T-cell (primary cell): ENCODE measurements at regions not wholly inside any gene's neighbourhood (a gene's known extent, or its start where the extent isn't known, plus 50 kb on each side); places are given as distances from the start of the nearest gene placed in this dataset.

Source experiments
- ATAC-seq, 4 experiments: fragments of 200-7000 bp in 3 of 4; fragments of 150-1000 bp in 1 of 4; cut with Tn5 transposase; replicated peaks in 1 of 4; 1 replicate in 3 of 4; 2 replicates in 1 of 4; pipeline ENCODE4 v1.10.0; 2021; ENCODE audit warnings: moderate library complexity in 3 of 4, mild to moderate bottlenecking in 2 of 4, moderate number of reproducible peaks in 1 of 4
- CTCF ChIA-PET, 2 donors: fragments of 300-600 bp; sonication (Branson Sonifier 250); formaldehyde crosslinking; loops; one replicate each; lab custom pipeline; 2022; ENCODE audit warnings: antibody characterized with exemption in 2 of 2; lab: Charles Lee
- POLR2A ChIA-PET, 2 donors: fragments of 300-600 bp; sonication (Branson Sonifier 250); formaldehyde crosslinking; loops; one replicate each; lab custom pipeline; 2022; ENCODE audit warnings: antibody characterized with exemption in 2 of 2; lab: Charles Lee
- DNase-seq, 35 experiments: peaks; one replicate each; pipeline versions ENCODE4 v3.0.0 to v3.0.0-alpha.2; 2013 to 2023
- H3K27ac ChIP-seq: one replicate; pipeline ENCODE4 v1.5.1; 2013; ENCODE audit warnings: low read length
- H3K27me3 ChIP-seq, 2 experiments: replicated peaks in 1 of 2; 1 replicate in 1 of 2; 2 replicates in 1 of 2; pipeline versions ENCODE4 v1.6.1 to v1.7.0; 2013; ENCODE audit warnings: low read length in 1 of 2, mixed read lengths in 1 of 2; ENCODE audit not compliant: control insufficient read depth in 2 of 2, insufficient read depth in 2 of 2; ENCODE audit errors: extremely low read depth in 1 of 2
- H3K36me3 ChIP-seq, 2 donors: 1 replicate in 1 of 2; 2 replicates in 1 of 2; pipeline versions ENCODE4 v1.6.1 to v1.7.0; 2013; ENCODE audit warnings: low read length in 1 of 2; ENCODE audit not compliant: control insufficient read depth in 2 of 2, insufficient read depth in 1 of 2; ENCODE audit errors: extremely low read depth in 1 of 2
- H3K4me1 ChIP-seq, 2 experiments: 1 replicate in 1 of 2; 2 replicates in 1 of 2; pipeline versions ENCODE4 v1.6.1 to v1.7.0; 2013; ENCODE audit warnings: low read length in 2 of 2, mixed read lengths in 1 of 2; ENCODE audit not compliant: insufficient read depth in 2 of 2, control insufficient read depth in 1 of 2; ENCODE audit errors: extremely low read depth in 1 of 2
- H3K4me3 ChIP-seq, 2 donors: 1 replicate in 1 of 2; 2 replicates in 1 of 2; pipeline versions ENCODE4 v1.5.1 to v1.7.0; 2013; ENCODE audit warnings: mild to moderate bottlenecking in 2 of 2, low read length in 1 of 2, moderate library complexity in 1 of 2; ENCODE audit not compliant: control insufficient read depth in 1 of 2; ENCODE audit errors: extremely low read depth in 1 of 2
- H3K9me3 ChIP-seq: 2 replicates; pipeline ENCODE4 v1.7.0; 2013
- H3K27ac Mint-ChIP-seq, 2 donors: one replicate each; pipeline ENCODE4 v1.8.0; 2020 to 2021; ENCODE audit warnings: mild to moderate bottlenecking in 2 of 2, mixed read lengths in 2 of 2
- H3K27me3 Mint-ChIP-seq, 2 donors: one replicate each; pipeline ENCODE4 v1.8.0; 2021 to 2022; ENCODE audit warnings: mixed read lengths in 2 of 2
- H3K36me3 Mint-ChIP-seq: one replicate; pipeline ENCODE4 v1.8.0; 2021; ENCODE audit warnings: mixed read lengths
- H3K4me1 Mint-ChIP-seq, 3 donors: one replicate each; pipeline ENCODE4 v1.8.0; 2020 to 2022; ENCODE audit warnings: mixed read lengths in 3 of 3, mild to moderate bottlenecking in 1 of 3
- H3K4me3 Mint-ChIP-seq, 3 donors: one replicate each; pipeline ENCODE4 v1.8.0; 2020 to 2022; ENCODE audit warnings: mild to moderate bottlenecking in 3 of 3, mixed read lengths in 3 of 3, moderate library complexity in 3 of 3
- H3K9me3 Mint-ChIP-seq, 3 donors: one replicate each; pipeline ENCODE4 v1.8.0; 2020 to 2022; ENCODE audit warnings: mixed read lengths in 3 of 3
- WGBS: methylation state at CpG from one replicate; pipeline ENCODE4 v1.1.5; 2013; ENCODE audit warnings: missing lambda C conversion rate; ENCODE audit not compliant: insufficient coverage; 5-methylcytosine and 5-hydroxymethylcytosine counted together

- ATAC-seq (no peak), DNase-seq (no peak)
- Histone ChIP-seq H3K36me3 (no peaks in the 10 kb centered on the region), H3K4me1 (no peaks in the 10 kb centered on the region), H3K4me3 (no peak overlapping the region), H3K27me3 (no peaks in the 10 kb centered on the region), H3K9me3 (no peaks in the 10 kb centered on the region), H3K27ac (no peak overlapping the region)
- Mint-ChIP-seq H3K27me3 (no peaks in the 10 kb centered on the region), H3K4me3 (no peak overlapping the region), H3K27ac (no peak overlapping the region), H3K36me3 (no peaks in the 10 kb centered on the region), H3K4me1 (no peaks in the 10 kb centered on the region), H3K9me3 (peaks cover 0 to 4% (median under 1%) of the 10 kb centered on the region in 3 donors)
- ChIA-PET POLR2A (no interaction called here), CTCF (no interaction called here)
- WGBS: no CpG with 5 or more reads among the region's 1 CpG
These were observed 327.1 kb upstream of the GOLIM4 start for GRCh38 chr3:168422843-168423242.

- Mint-ChIP-seq H3K4me3 (no peak overlapping the region), H3K9me3 (peaks cover 0 to 7% (median 0%) of the 10 kb centered on the region in 3 donors), H3K4me1 (no peaks in the 10 kb centered on the region), H3K27me3 (no peaks in the 10 kb centered on the region), H3K36me3 (no peaks in the 10 kb centered on the region), H3K27ac (no peak overlapping the region)
- H3K36me3 ChIP-seq: no peaks in the 10 kb centered on the region
- H3K4me1 ChIP-seq: no peaks in the 10 kb centered on the region
- ChIA-PET CTCF (no interaction called here), POLR2A (no interaction called here)
- H3K27me3 ChIP-seq: no peaks in the 10 kb centered on the region
- no peak overlapping the region for H3K4me3 ChIP-seq
- DNase-seq (no peak), ATAC-seq (no peak)
- no CpG with 5 or more reads among the region's 2 CpGs for whole genome bisulfite sequencing
- no peaks in the 10 kb centered on the region for H3K9me3 ChIP-seq
- no peak overlapping the region for H3K27ac ChIP-seq
These were observed 323.4 kb upstream of the GOLIM4 start for GRCh38 chr3:168419091-168419490.

DNA sequence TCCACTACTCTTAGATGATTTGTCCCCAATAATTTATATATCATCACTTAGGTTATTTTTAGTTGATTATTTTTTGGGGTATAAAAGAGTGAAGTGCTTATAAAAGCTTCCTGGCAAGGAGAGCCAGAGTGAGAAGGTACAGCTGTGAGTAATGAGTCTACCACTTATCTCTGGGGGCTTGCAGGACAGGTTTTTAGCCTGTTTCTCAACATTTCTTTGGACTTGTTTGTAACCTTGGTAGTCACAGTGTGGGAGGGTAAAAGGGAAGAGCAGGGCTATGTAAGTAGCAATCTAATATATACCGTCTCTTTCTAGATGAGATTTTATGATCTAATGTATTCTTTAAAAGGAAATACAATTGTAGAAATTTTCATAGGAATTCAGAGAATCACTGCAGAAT lies 321.3 kb upstream of the GOLIM4 start:
- no peak overlapping the region for H3K4me3 ChIP-seq
- Mint-ChIP-seq H3K9me3 (peaks cover 0 to 7% (median 2%) of the 10 kb centered on the region in 3 donors), H3K36me3 (no peaks in the 10 kb centered on the region)

DNA sequence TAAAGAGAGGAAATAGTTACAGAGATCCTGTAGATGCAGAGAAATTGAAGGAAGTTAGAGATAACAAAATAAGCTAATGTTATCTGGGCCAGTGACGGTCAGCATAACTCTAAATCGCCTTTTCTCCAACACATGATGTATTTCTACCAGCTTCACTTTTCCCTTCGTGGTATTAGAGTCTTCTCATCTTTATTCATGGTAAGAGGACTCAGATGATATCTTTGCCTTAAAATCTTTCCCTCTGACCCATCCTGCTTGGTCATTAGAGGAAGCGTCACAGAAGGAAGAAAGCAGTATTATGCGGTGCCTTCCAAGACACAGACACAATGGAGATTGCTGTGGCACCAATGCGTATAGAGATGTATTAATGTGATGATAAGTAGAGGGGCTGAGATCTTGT lies 320.7 kb upstream of the GOLIM4 start:
- H3K27me3 Mint-ChIP-seq: no peaks in the 10 kb centered on the region
- POLR2A ChIA-PET: no interaction called here
- H3K4me1 Mint-ChIP-seq: no peaks in the 10 kb centered on the region
- Histone ChIP-seq H3K4me1 (no peaks in the 10 kb centered on the region), H3K27me3 (no peaks in the 10 kb centered on the region), H3K27ac (no peak overlapping the region), H3K36me3 (no peaks in the 10 kb centered on the region), H3K4me3 (no peak overlapping the region), H3K9me3 (no peaks in the 10 kb centered on the region)
- no peaks in the 10 kb centered on the region for H3K36me3 Mint-ChIP-seq
- CTCF ChIA-PET: interaction anchor here in 1 of 2 donors (0.5 kb wide), 1 partner anchor 301 kb away, joined by 3 read pairs; no protein-coding TSS in a partner anchor
- peaks cover 0 to 7% (median 2%) of the 10 kb centered on the region in 3 donors for H3K9me3 Mint-ChIP-seq
- no peak for ATAC-seq
- H3K27ac Mint-ChIP-seq: no peak overlapping the region
- WGBS: no CpG with 5 or more reads among the region's 6 CpGs
- DNase-seq: no peak
- H3K4me3 Mint-ChIP-seq: no peak overlapping the region

More for the DNA sequence above, 321.3 kb upstream of the GOLIM4 start:
- Mint-ChIP-seq H3K27ac (no peak overlapping the region), H3K27me3 (no peaks in the 10 kb centered on the region), H3K4me3 (no peak overlapping the region), H3K4me1 (no peaks in the 10 kb centered on the region)
- WGBS: no CpG with 5 or more reads among the region's 1 CpG
- no peak for ATAC-seq
- H3K36me3 ChIP-seq: no peaks in the 10 kb centered on the region
- H3K4me1 ChIP-seq: no peaks in the 10 kb centered on the region
- H3K27ac ChIP-seq: no peak overlapping the region
- ChIA-PET POLR2A (no interaction called here), CTCF (no interaction called here)
- H3K27me3 ChIP-seq: no peaks in the 10 kb centered on the region
- DNase-seq: no peak
- no peaks in the 10 kb centered on the region for H3K9me3 ChIP-seq

DNA sequence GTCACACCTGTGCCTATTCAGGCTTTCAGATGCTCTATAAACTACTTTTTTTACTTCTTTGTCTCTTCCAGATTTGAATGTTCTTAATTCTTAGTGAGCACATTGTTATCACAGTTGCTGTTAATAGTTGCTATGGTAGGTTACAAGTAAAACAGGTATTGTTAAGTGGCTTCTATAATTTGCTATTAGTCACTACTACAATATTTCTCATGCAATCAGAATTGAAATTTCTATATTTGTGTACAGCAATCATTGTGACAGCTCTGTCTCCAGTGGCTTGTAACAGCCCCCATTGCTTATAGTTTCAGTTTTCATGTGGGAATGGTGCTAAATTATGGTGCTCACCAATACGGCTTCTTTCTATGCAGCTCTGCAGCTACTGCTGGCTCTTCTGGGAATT lies 318.4 kb upstream of the GOLIM4 start:
- no peaks in the 10 kb centered on the region for H3K27me3 Mint-ChIP-seq
- H3K4me1 Mint-ChIP-seq: no peaks in the 10 kb centered on the region
- H3K36me3 Mint-ChIP-seq: no peaks in the 10 kb centered on the region
- ATAC-seq (no peak), DNase-seq (no peak)
- Histone ChIP-seq H3K4me3 (no peak overlapping the region), H3K36me3 (no peaks in the 10 kb centered on the region), H3K27me3 (no peaks in the 10 kb centered on the region), H3K9me3 (no peaks in the 10 kb centered on the region), H3K4me1 (no peaks in the 10 kb centered on the region), H3K27ac (no peak overlapping the region)
- no peak overlapping the region for H3K27ac Mint-ChIP-seq
- H3K4me3 Mint-ChIP-seq: no peak overlapping the region
- no CpG with 5 or more reads among the region's 1 CpG for WGBS
- ChIA-PET CTCF (no interaction called here), POLR2A (no interaction called here)
- peaks cover 3 to 9% (median 7%) of the 10 kb centered on the region in 3 donors for H3K9me3 Mint-ChIP-seq

DNA sequence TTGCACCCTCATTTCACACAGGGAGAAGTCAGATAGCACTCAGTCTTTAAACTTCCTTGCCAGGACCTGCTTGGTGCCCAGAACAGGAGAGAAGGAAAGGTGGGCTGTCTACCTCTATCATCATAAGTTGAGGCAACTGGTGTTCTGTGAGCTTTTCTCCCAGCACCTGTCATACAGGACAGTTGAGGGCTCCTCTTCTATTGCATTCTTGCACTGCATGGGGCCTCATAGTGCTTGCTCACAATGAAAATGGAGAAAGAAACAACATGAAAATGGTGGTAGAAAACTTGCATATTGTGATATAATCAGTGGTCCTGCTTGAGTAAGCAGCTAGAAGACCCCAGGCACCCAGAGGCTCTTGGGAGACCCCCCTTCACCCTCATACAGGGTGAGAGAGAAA lies 311.7 kb upstream of the GOLIM4 start:
- POLR2A ChIA-PET: no interaction called here
- Mint-ChIP-seq H3K27ac (no peak overlapping the region), H3K4me1 (no peaks in the 10 kb centered on the region), H3K4me3 (no peak overlapping the region), H3K36me3 (no peaks in the 10 kb centered on the region), H3K27me3 (no peaks in the 10 kb centered on the region), H3K9me3 (peaks cover 3 to 9% (median 6%) of the 10 kb centered on the region in 3 donors)
- CTCF ChIA-PET: no interaction called here
- Histone ChIP-seq H3K9me3 (no peaks in the 10 kb centered on the region), H3K4me1 (no peaks in the 10 kb centered on the region), H3K4me3 (no peak overlapping the region), H3K27me3 (no peaks in the 10 kb centered on the region), H3K36me3 (no peaks in the 10 kb centered on the region), H3K27ac (no peak overlapping the region)
- ATAC-seq: no peak
- no peak for DNase-seq

- Histone ChIP-seq H3K27ac (no peak overlapping the region), H3K27me3 (no peaks in the 10 kb centered on the region), H3K4me3 (no peak overlapping the region), H3K4me1 (no peaks in the 10 kb centered on the region), H3K9me3 (no peaks in the 10 kb centered on the region), H3K36me3 (no peaks in the 10 kb centered on the region)
- H3K4me1 Mint-ChIP-seq: no peaks in the 10 kb centered on the region
- H3K27me3 Mint-ChIP-seq: no peaks in the 10 kb centered on the region
- peaks cover 3 to 7% (median 4%) of the 10 kb centered on the region in 3 donors for H3K9me3 Mint-ChIP-seq
- ChIA-PET CTCF (no interaction called here), POLR2A (no interaction called here)
- no peak overlapping the region for H3K4me3 Mint-ChIP-seq
- WGBS: no CpG with 5 or more reads among the region's 1 CpG
- H3K27ac Mint-ChIP-seq: no peak overlapping the region
- H3K36me3 Mint-ChIP-seq: no peaks in the 10 kb centered on the region
- no peak for DNase-seq
- ATAC-seq: no peak
These were observed 309.6 kb upstream of the GOLIM4 start for GRCh38 chr3:168405288-168405687.
